Mesenchymal stem cell (in vitro differentiated cells and primary cell): ENCODE measurements at regions not wholly inside any gene's neighbourhood (a gene's known extent, or its start where the extent isn't known, plus 50 kb on each side); places are given as distances from the start of the nearest gene placed in this dataset.

Experiments used
- DNase-seq: peaks from one replicate; pipeline ENCODE4 v3.0.0-alpha.2; 2013
- H2AFZ ChIP-seq: one replicate; pipeline ENCODE4 v1.6.1; 2013; ENCODE audit warnings: low read depth, mild to moderate bottlenecking, control low read depth, inconsistent platforms, low read length, moderate library complexity
- H2AK5ac ChIP-seq: 2 replicates; pipeline ENCODE4 v1.6.1; 2013; ENCODE audit warnings: low read length, moderate library complexity, mild to moderate bottlenecking, inconsistent platforms; ENCODE audit not compliant: severe bottlenecking
- H2BK120ac ChIP-seq: one replicate; pipeline ENCODE4 v1.6.1; 2013; ENCODE audit warnings: low read depth, mild to moderate bottlenecking, inconsistent platforms, low read length, moderate library complexity
- H2BK12ac ChIP-seq, 2 experiments: one replicate each; pipeline ENCODE4 v1.6.1; 2013; ENCODE audit warnings: inconsistent platforms in 2 of 2, low read length in 2 of 2, mild to moderate bottlenecking in 2 of 2, moderate library complexity in 2 of 2, control low read depth in 1 of 2
- H2BK15ac ChIP-seq: one replicate; pipeline ENCODE4 v1.6.1; 2013; ENCODE audit warnings: mild to moderate bottlenecking, low read depth, inconsistent platforms; ENCODE audit not compliant: poor library complexity, severe bottlenecking
- H2BK5ac ChIP-seq: 2 replicates; pipeline ENCODE4 v1.6.1; 2013; ENCODE audit warnings: low read depth, mild to moderate bottlenecking, low read length, control low read depth, inconsistent platforms; ENCODE audit not compliant: poor library complexity, severe bottlenecking
- H3K14ac ChIP-seq, 2 experiments: one replicate each; pipeline ENCODE4 v1.6.1; 2013; ENCODE audit warnings: inconsistent platforms in 2 of 2, low read length in 2 of 2, control low read depth in 1 of 2, mild to moderate bottlenecking in 1 of 2, moderate library complexity in 1 of 2
- H3K18ac ChIP-seq, 2 experiments: one replicate each; pipeline ENCODE4 v1.6.1; 2013; ENCODE audit warnings: inconsistent platforms in 2 of 2, low read length in 2 of 2, control low read depth in 1 of 2, low read depth in 1 of 2, mild to moderate bottlenecking in 1 of 2
- H3K23ac ChIP-seq, 2 experiments: one replicate each; pipeline ENCODE4 v1.6.1; 2013; ENCODE audit warnings: inconsistent platforms in 2 of 2, low read length in 2 of 2, mild to moderate bottlenecking in 2 of 2, moderate library complexity in 2 of 2, control low read depth in 1 of 2
- H3K27ac ChIP-seq: 2 replicates; pipeline ENCODE4 v1.5.1; 2013; ENCODE audit warnings: mild to moderate bottlenecking, moderate library complexity, low read length, control low read depth, inconsistent platforms; ENCODE audit not compliant: poor library complexity, severe bottlenecking
- H3K27me3 ChIP-seq, 2 experiments: 2 replicates each; pipeline versions ENCODE4 v1.6.1 to v1.7.0; 2013; ENCODE audit warnings: low read length in 2 of 2, mild to moderate bottlenecking in 2 of 2, moderate library complexity in 2 of 2, control low read depth in 1 of 2, inconsistent platforms in 1 of 2; ENCODE audit not compliant: control insufficient read depth in 1 of 2, insufficient read depth in 1 of 2
- H3K36me3 ChIP-seq, 2 experiments: 2 replicates each; pipeline versions ENCODE4 v1.6.1 to v1.7.0; 2013; ENCODE audit warnings: low read length in 2 of 2, control low read depth in 1 of 2, inconsistent platforms in 1 of 2, low read depth in 1 of 2, mild to moderate bottlenecking in 1 of 2; ENCODE audit not compliant: insufficient read depth in 2 of 2, control insufficient read depth in 1 of 2
- H3K4ac ChIP-seq, 2 experiments: one replicate each; pipeline ENCODE4 v1.6.1; 2013; ENCODE audit warnings: inconsistent platforms in 2 of 2, low read length in 2 of 2, mild to moderate bottlenecking in 2 of 2, moderate library complexity in 2 of 2, control low read depth in 1 of 2, low read depth in 1 of 2
- H3K4me1 ChIP-seq: 2 replicates; pipeline ENCODE4 v1.6.1; 2013; ENCODE audit warnings: low read depth, low read length, control low read depth; ENCODE audit not compliant: control insufficient read depth, insufficient read depth
- H3K4me2 ChIP-seq: 2 replicates; pipeline ENCODE4 v1.6.1; 2013; ENCODE audit warnings: low read length, mild to moderate bottlenecking, inconsistent platforms; ENCODE audit not compliant: poor library complexity, severe bottlenecking
- H3K4me3 ChIP-seq, 2 experiments: 2 replicates each; pipeline versions ENCODE4 v1.5.1 to v1.7.0; 2013; ENCODE audit warnings: low read length in 2 of 2, mild to moderate bottlenecking in 2 of 2, control low read depth in 1 of 2, low read depth in 1 of 2; ENCODE audit not compliant: insufficient read depth in 1 of 2
- H3K79me1 ChIP-seq: replicated peaks from 2 replicates; pipeline ENCODE4 v1.6.1; 2013; ENCODE audit warnings: mild to moderate bottlenecking, control low read depth, low read length, inconsistent platforms; ENCODE audit not compliant: poor library complexity, severe bottlenecking
- H3K9ac ChIP-seq: 2 replicates; pipeline ENCODE4 v1.7.0; 2013; ENCODE audit warnings: mild to moderate bottlenecking, low read length, moderate library complexity
- H3K9me3 ChIP-seq: 2 replicates; pipeline ENCODE4 v1.7.0; 2013; ENCODE audit warnings: mild to moderate bottlenecking, low read length; ENCODE audit not compliant: control insufficient read depth
- H4K8ac ChIP-seq: one replicate; pipeline ENCODE4 v1.6.1; 2013; ENCODE audit warnings: inconsistent platforms, mild to moderate bottlenecking, low read length, moderate library complexity
- H4K91ac ChIP-seq: one replicate; pipeline ENCODE4 v1.6.1; 2013; ENCODE audit warnings: mild to moderate bottlenecking, low read length, inconsistent platforms
- WGBS: methylation state at CpG from one replicate; pipeline ENCODE4 v1.1.7; 2013; ENCODE audit warnings: mixed read lengths; 5-methylcytosine and 5-hydroxymethylcytosine counted together

DNA sequence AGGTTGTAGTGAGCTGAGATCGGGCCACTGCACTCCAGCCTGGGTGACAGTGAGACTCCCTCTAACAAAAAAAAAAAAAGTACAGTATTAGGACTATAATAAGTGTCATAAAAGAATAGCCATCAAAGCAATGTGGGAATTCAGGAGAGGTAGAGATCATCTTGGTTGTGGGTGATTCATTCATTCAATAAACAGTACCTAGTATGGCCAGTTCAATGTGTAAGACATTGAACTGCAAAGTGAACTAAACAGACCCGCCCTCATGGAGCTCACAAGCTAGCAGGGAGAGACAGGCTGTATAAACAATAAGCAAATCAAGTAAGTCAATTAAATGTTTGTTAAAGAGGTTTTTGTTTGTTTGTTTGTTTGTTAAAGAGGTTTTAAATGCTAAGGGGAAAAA, 146.1 kb upstream of the RANBP3L start:
- H2BK15ac ChIP-seq: no peak overlapping the region
- no peak overlapping the region for H2AFZ ChIP-seq
- no peak overlapping the region for H3K27ac ChIP-seq
- H3K36me3 ChIP-seq: no peaks in the 10 kb centered on the region
- H3K27me3 ChIP-seq: no peaks in the 10 kb centered on the region
- H4K8ac ChIP-seq: no peak overlapping the region
- no peak overlapping the region for H2BK12ac ChIP-seq
- H3K4me1 ChIP-seq: peaks cover 3% of the 10 kb centered on the region
- no peak overlapping the region for H3K14ac ChIP-seq
- no peak for DNase-seq
- H3K9me3 ChIP-seq: no peaks in the 10 kb centered on the region
- H4K91ac ChIP-seq: no peak overlapping the region
- no peak overlapping the region for H2AK5ac ChIP-seq
- H2BK5ac ChIP-seq: no peak overlapping the region
- no peak overlapping the region for H3K23ac ChIP-seq
- H3K18ac ChIP-seq: no peak overlapping the region
- no peak overlapping the region for H3K9ac ChIP-seq
- no peaks in the 10 kb centered on the region for H3K79me1 ChIP-seq
- H3K4me2 ChIP-seq: no peak overlapping the region
- no peak overlapping the region for H3K4ac ChIP-seq
- WGBS: 84% methylated on average over 1 of the region's 2 CpGs
- no peak overlapping the region for H3K4me3 ChIP-seq
- H2BK120ac ChIP-seq: no peak overlapping the region

DNA sequence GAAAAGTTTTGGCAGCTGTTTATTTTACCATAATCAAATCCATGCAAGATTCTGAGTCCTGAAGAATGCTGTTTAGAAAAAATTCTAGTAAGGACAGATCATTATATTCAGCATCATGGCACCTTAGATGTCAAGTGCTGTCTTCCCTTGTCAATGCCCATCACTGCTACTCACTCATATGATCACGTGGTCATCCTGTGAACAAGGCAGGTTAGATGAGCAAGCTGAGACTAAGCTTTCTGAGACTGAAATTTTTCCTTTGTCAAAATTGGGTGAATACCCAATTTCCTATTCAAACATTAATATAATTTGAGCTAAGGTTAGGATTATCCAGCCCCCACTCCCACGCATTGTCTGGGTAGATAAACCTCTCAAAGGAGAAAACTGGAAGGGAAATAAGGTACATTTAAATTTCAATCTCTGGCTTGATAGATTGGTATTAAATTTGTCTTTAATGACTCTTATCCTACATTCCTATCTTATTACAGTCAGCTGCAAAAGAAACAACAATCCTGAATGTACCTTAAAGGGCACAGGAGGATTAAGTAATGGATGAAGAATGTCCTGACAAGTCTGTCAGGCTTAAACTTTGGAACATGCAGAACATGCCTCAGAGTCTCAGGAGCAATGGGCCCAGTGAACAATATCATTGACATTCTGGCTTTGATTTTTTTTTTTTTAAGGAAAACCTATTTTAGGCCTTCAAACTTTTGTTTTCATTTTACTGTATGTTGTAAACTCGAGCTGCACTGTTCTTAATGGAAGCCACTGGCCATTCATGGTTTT, 148.7 kb upstream of the RANBP3L start:
- Histone ChIP-seq H4K8ac (no peak overlapping the region), H3K14ac (no peak overlapping the region), H3K4me3 (no peak overlapping the region), H3K4ac (no peak overlapping the region), H3K9me3 (no peaks in the 10 kb centered on the region), H4K91ac (no peak overlapping the region), H2BK120ac (no peak overlapping the region), H2AK5ac (no peak overlapping the region), H3K9ac (no peak overlapping the region), H2BK5ac (no peak overlapping the region), H2BK15ac (no peak overlapping the region), H3K4me2 (no peak overlapping the region), H3K23ac (no peak overlapping the region), H3K4me1 (peaks cover 1% of the 10 kb centered on the region), H3K27me3 (no peaks in the 10 kb centered on the region), H2AFZ (no peak overlapping the region), H3K18ac (no peak overlapping the region), H3K79me1 (no peaks in the 10 kb centered on the region), H2BK12ac (no peak overlapping the region), H3K27ac (peak overlapping the region; percentile 47), H3K36me3 (no peaks in the 10 kb centered on the region)
- WGBS: 56% methylated on average over 1 of the region's 3 CpGs
- DNase-seq: no peak

DNA sequence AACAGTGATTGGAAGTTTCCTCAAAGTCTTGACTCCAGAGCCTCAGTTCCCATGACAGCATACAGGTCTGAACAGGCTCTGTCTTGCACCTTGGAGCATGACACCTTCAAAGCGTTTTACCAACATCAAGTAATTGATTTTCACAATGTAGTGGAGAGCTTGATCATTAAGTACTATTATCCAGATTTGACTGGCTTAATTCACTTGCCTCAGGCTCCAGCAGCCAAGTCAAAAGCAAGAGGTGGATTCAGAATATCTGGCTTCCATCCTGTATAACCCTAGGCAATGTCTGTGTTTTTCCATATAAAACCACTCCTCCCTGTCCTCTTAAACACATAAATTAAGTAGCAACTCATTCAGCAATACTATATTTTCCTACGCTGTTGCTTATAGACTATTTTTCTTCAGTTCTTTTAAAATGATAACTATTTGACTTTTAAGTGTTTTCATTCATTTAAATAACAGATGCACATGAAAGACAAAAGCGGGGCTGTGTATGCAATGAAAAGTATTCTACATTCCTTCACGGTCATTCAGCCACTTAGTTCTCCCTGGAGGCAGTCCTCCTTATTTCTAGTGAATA, 150.8 kb upstream of the RANBP3L start:
- Histone ChIP-seq H3K27me3 (no peaks in the 10 kb centered on the region), H4K8ac (no peak overlapping the region), H3K4me1 (peaks cover 1% of the 10 kb centered on the region), H3K4me3 (no peak overlapping the region), H3K23ac (no peak overlapping the region), H2AFZ (no peak overlapping the region), H3K27ac (no peak overlapping the region), H3K36me3 (no peaks in the 10 kb centered on the region), H3K18ac (no peak overlapping the region), H2AK5ac (no peak overlapping the region), H2BK12ac (no peak overlapping the region), H3K79me1 (no peaks in the 10 kb centered on the region), H3K4me2 (no peak overlapping the region), H3K9ac (no peak overlapping the region), H2BK120ac (no peak overlapping the region), H4K91ac (no peak overlapping the region), H3K14ac (no peak overlapping the region), H2BK15ac (no peak overlapping the region), H3K9me3 (no peaks in the 10 kb centered on the region), H3K4ac (no peak overlapping the region), H2BK5ac (no peak overlapping the region)
- 80% methylated on average over 1 of the region's 4 CpGs for WGBS
- no peak for DNase-seq

DNA sequence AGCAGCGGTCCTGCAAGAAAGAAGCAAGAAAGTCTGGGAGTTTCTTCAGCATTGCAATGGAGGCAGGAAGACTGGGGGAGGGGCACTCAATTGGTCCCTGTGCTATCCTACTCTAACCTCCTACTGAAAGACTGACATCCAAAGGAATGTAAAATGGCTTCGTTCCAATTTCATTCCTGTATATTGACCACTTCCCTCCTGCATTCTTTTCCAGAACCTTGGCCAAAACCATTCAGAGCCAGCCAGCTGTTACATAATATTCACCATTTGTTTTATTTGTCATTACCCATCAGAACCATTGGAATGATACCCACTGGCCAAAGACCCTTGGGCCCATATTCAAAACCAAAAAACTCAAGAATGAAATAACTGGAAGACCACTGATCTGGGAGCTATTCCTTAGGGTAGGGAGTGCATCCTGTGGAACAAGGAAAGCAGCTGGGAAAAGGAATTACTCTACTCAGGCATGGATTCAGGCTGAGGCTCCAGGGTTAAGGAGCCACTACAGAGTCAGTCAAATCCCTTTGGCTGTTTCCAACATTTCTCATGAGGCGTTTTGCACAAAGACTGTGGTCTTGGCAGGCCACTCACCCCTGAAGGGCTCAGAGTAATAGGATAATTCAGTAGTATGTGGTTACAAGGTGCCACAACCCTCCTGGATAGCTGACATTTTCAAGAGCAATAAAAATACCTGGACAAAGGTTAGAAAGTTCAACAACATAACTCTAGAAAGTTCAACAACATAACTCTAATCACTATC, 148.7 kb upstream of the SLC1A3 start:
- H3K23ac ChIP-seq: no peak overlapping the region
- no peak overlapping the region for H3K14ac ChIP-seq
- H2BK15ac ChIP-seq: no peak overlapping the region
- peak overlapping the region; percentile 89 for H2AK5ac ChIP-seq
- no peaks in the 10 kb centered on the region for H3K27me3 ChIP-seq
- H3K18ac ChIP-seq: no peak overlapping the region
- H3K79me1 ChIP-seq: no peaks in the 10 kb centered on the region
- peaks cover 3% of the 10 kb centered on the region for H3K4me1 ChIP-seq
- H2BK5ac ChIP-seq: no peak overlapping the region
- H4K91ac ChIP-seq: no peak overlapping the region
- 71% methylated on average over 2 of the region's 3 CpGs for WGBS
- H2BK120ac ChIP-seq: no peak overlapping the region
- DNase-seq: no peak
- no peak overlapping the region for H3K4me3 ChIP-seq
- no peak overlapping the region for H3K9ac ChIP-seq
- no peak overlapping the region for H4K8ac ChIP-seq
- no peak overlapping the region for H3K4me2 ChIP-seq
- H3K4ac ChIP-seq: no peak overlapping the region
- H3K9me3 ChIP-seq: no peaks in the 10 kb centered on the region
- peak overlapping the region; percentile 67 for H3K27ac ChIP-seq
- H3K36me3 ChIP-seq: no peaks in the 10 kb centered on the region
- H2AFZ ChIP-seq: no peak overlapping the region
- no peak overlapping the region for H2BK12ac ChIP-seq
